ENCODE measurements at regions not wholly inside any gene's neighbourhood (a gene's known extent, or its start where the extent isn't known, plus 50 kb on each side); places are given as distances from the start of the nearest gene placed in this dataset.

GRCh38 chr12:131420867-131421447 is 289.9 kb upstream of the SFSWAP start:
- H3K36me3 ChIP-seq (ENCODE audit: control insufficient read depth, insufficient read depth, low read length) = no peaks in the 10 kb centered on the region
- FAIRE-seq = peak; percentile 89
- H3K4me3 ChIP-seq (ENCODE audit: low read depth, low read length) = no peak overlapping the region
- TF ChIP-seq CTCF (IDR thresholded peaks at IDR 0.05; ENCODE audit: insufficient read depth, low read length, severe bottlenecking) = no peak
- H3K27me3 ChIP-seq (ENCODE audit: control insufficient read depth, insufficient read depth, low read length) = no peaks in the 10 kb centered on the region
- no peak for DNase-seq (ENCODE audit: low read depth)

- DNase-seq (ENCODE audit: low read depth) (no peak), FAIRE-seq (no peak)
- Histone ChIP-seq H3K27me3 (ENCODE audit: control insufficient read depth, insufficient read depth, low read length) (no peaks in the 10 kb centered on the region), H3K36me3 (ENCODE audit: control insufficient read depth, insufficient read depth, low read length) (no peaks in the 10 kb centered on the region), H3K4me3 (ENCODE audit: low read depth, low read length) (no peak overlapping the region)
- no peak for TF ChIP-seq CTCF (IDR thresholded peaks at IDR 0.05; ENCODE audit: insufficient read depth, low read length, severe bottlenecking)
These were observed 289.2 kb upstream of the SFSWAP start for GRCh38 chr12:131421509-131422186.

- H3K36me3 ChIP-seq (ENCODE audit: control insufficient read depth, insufficient read depth, low read length) = no peaks in the 10 kb centered on the region
- no peak overlapping the region for H3K4me3 ChIP-seq (ENCODE audit: low read depth, low read length)
- no peaks in the 10 kb centered on the region for H3K27me3 ChIP-seq (ENCODE audit: control insufficient read depth, insufficient read depth, low read length)
- no peak for TF ChIP-seq CTCF (IDR thresholded peaks at IDR 0.05; ENCODE audit: insufficient read depth, low read length, severe bottlenecking)
- no peak for FAIRE-seq
- no peak for DNase-seq (ENCODE audit: low read depth)
These were observed 288.7 kb upstream of the SFSWAP start for GRCh38 chr12:131422187-131422520.

- H3K4me3 ChIP-seq (ENCODE audit: low read depth, low read length) = no peak overlapping the region
- FAIRE-seq (no peak), DNase-seq (ENCODE audit: low read depth) (no peak)
- no peaks in the 10 kb centered on the region for H3K36me3 ChIP-seq (ENCODE audit: control insufficient read depth, insufficient read depth, low read length)
- no peak for TF ChIP-seq CTCF (IDR thresholded peaks at IDR 0.05; ENCODE audit: insufficient read depth, low read length, severe bottlenecking)
- no peaks in the 10 kb centered on the region for H3K27me3 ChIP-seq (ENCODE audit: control insufficient read depth, insufficient read depth, low read length)
These were observed 288.1 kb upstream of the SFSWAP start for GRCh38 chr12:131422744-131423143.

- Histone ChIP-seq H3K27me3 (ENCODE audit: control insufficient read depth, insufficient read depth, low read length) (no peaks in the 10 kb centered on the region), H3K36me3 (ENCODE audit: control insufficient read depth, insufficient read depth, low read length) (no peaks in the 10 kb centered on the region), H3K4me3 (ENCODE audit: low read depth, low read length) (no peak overlapping the region)
- DNase-seq (ENCODE audit: low read depth) = no peak
- FAIRE-seq = no peak
- no peak for TF ChIP-seq CTCF (IDR thresholded peaks at IDR 0.05; ENCODE audit: insufficient read depth, low read length, severe bottlenecking)
These were observed 286.6 kb upstream of the SFSWAP start for GRCh38 chr12:131424270-131424669.
